Thoracic aorta (tissue), 2 donors: ENCODE measurements at regions not wholly inside any gene's neighbourhood (a gene's known extent, or its start where the extent isn't known, plus 50 kb on each side); places are given as distances from the start of the nearest gene placed in this dataset.
"Not testable (repeated sequence)": the region's sequence is repeated elsewhere in the genome, so short reads cannot be mapped to it uniquely, and the experiment has no call there.

Experiments
- ATAC-seq: fragments of 150-250 bp; one replicate; pipeline ENCODE4 v1.8.0; 2017; ENCODE audit warnings: low read depth; ENCODE audit not compliant: insufficient number of reproducible peaks, low FRiP score
- DNase-seq: peaks from one replicate; pipeline ENCODE4 v3.0.0-alpha.2; 2020; ENCODE audit warnings: low spot score
- H3K27ac ChIP-seq, 2 donors: fragments of 200-600 bp; sonication (generic); 1 replicate in 1 of 2; 2 replicates in 1 of 2; pipeline ENCODE4 v1.5.1; 2016; ENCODE audit warnings: mild to moderate bottlenecking in 2 of 2, moderate library complexity in 2 of 2
- H3K27me3 ChIP-seq: fragments of 200-600 bp; sonication (generic); replicated peaks from 2 replicates; pipeline ENCODE4 v1.6.0; 2016; ENCODE audit warnings: mild to moderate bottlenecking; ENCODE audit not compliant: insufficient read depth
- H3K36me3 ChIP-seq: fragments of 200-600 bp; sonication (generic); one replicate; pipeline ENCODE4 v1.5.1; 2016
- H3K4me1 ChIP-seq, 2 donors: fragments of 200-600 bp; sonication (generic); 1 replicate in 1 of 2; 2 replicates in 1 of 2; pipeline versions ENCODE4 v1.5.1 to v1.6.0; 2016; ENCODE audit warnings: low read depth in 2 of 2, mild to moderate bottlenecking in 1 of 2; ENCODE audit not compliant: control insufficient read depth in 1 of 2
- H3K4me3 ChIP-seq: fragments of 200-600 bp; sonication (generic); 2 replicates; pipeline ENCODE4 v1.5.1; 2016; ENCODE audit warnings: mild to moderate bottlenecking
- H3K9me3 ChIP-seq: fragments of 200-600 bp; sonication (generic); 2 replicates; pipeline ENCODE4 v1.5.1; 2016
- TF ChIP-seq, protein P1 (sequence below): fragments of 200-600 bp; sonication (generic); IDR thresholded peaks from one replicate; pipeline ENCODE4 v1.5.1; 2019; ENCODE audit warnings: antibody characterized with exemption

GRCh38 chrX:23458957-23459356 is 124.3 kb downstream of the PTCHD1 start:
- not testable (repeated sequence) for ATAC-seq, H3K4me3 ChIP-seq, H3K4me1 ChIP-seq, H3K27me3 ChIP-seq, H3K9me3 ChIP-seq, DNase-seq, H3K36me3 ChIP-seq, H3K27ac ChIP-seq

DNA sequence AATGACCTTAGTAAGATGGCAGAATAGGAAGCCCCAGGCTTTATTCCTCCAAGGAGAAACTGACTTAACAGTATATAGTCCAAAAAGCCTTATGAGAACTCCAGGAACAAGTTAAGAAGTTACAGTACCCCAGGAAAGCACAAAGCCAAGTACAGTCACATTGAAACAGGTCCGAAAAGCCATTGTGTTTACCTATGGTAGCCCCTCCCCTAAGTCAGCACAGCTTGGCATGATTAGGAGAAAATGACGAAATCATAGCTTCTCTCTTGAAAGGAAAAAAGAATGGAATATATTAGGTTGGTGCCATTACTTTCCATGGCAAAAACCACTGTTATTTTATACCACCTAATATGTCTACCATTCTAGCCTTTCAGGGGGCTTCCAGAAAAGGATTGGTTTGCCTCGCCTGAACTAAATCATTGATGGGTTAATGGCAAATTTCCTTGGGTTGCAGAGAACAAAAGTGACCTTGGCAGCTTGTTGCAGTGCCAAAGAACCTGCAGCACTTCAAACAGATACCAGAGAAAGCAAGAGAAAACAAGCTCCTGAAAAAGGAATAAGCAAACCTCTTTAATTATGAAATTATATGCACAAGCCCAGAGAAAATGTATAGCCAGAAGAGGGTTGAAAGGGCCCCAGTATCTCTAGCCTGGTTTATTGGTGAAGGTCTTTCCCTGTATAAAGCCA is 130.6 kb downstream of the PTCHD1 start:
- DNase-seq = no peak
- TF ChIP-seq, protein P1, sequence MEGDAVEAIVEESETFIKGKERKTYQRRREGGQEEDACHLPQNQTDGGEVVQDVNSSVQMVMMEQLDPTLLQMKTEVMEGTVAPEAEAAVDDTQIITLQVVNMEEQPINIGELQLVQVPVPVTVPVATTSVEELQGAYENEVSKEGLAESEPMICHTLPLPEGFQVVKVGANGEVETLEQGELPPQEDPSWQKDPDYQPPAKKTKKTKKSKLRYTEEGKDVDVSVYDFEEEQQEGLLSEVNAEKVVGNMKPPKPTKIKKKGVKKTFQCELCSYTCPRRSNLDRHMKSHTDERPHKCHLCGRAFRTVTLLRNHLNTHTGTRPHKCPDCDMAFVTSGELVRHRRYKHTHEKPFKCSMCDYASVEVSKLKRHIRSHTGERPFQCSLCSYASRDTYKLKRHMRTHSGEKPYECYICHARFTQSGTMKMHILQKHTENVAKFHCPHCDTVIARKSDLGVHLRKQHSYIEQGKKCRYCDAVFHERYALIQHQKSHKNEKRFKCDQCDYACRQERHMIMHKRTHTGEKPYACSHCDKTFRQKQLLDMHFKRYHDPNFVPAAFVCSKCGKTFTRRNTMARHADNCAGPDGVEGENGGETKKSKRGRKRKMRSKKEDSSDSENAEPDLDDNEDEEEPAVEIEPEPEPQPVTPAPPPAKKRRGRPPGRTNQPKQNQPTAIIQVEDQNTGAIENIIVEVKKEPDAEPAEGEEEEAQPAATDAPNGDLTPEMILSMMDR = no peak
- H3K36me3 ChIP-seq = no peaks in the 10 kb centered on the region
- no peak for ATAC-seq
- peaks cover 6% of the 10 kb centered on the region for H3K9me3 ChIP-seq
- no peaks in the 10 kb centered on the region for H3K4me1 ChIP-seq
- H3K4me3 ChIP-seq = no peak overlapping the region
- H3K27ac ChIP-seq = no peak overlapping the region
- H3K27me3 ChIP-seq = no peaks in the 10 kb centered on the region

DNA sequence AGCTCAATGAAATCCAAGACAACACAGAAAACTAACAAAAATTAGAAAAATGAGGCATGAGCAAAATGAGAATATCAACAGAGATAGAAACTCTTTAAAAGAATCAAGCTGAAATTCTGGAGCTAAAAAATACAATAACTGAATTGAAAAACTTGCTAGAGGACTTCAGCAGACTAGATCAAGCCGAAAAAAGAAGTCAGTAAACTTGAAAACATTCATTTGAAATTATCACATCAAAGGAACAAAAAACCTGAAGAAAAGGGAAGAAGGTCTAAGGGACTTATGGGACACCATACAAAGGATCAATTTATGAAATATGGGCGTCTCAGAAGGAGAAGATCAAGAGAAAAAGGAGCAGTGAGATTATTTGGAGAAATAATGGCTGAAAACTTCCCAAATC is 131.3 kb downstream of the PTCHD1 start:
- ATAC-seq = no peak
- no peaks in the 10 kb centered on the region for H3K36me3 ChIP-seq
- no peaks in the 10 kb centered on the region for H3K27me3 ChIP-seq

GRCh38 chrX:23478056-23478455 is 143.4 kb downstream of the PTCHD1 start:
- DNase-seq = no peak

More for the DNA sequence above, 131.3 kb downstream of the PTCHD1 start:
- no peak overlapping the region for H3K27ac ChIP-seq
- DNase-seq = no peak
- H3K4me1 ChIP-seq = no peaks in the 10 kb centered on the region
- H3K4me3 ChIP-seq = no peak overlapping the region
- TF ChIP-seq, protein P1 = no peak
- peaks cover 6% of the 10 kb centered on the region for H3K9me3 ChIP-seq

GRCh38 chrX:23478561-23478960 is 143.9 kb downstream of the PTCHD1 start:
- Histone ChIP-seq H3K27ac (no peak overlapping the region), H3K4me3 (no peak overlapping the region), H3K36me3 (no peaks in the 10 kb centered on the region), H3K9me3 (no peaks in the 10 kb centered on the region), H3K4me1 (no peaks in the 10 kb centered on the region), H3K27me3 (no peaks in the 10 kb centered on the region)
- DNase-seq (no peak), ATAC-seq (no peak)
- TF ChIP-seq, protein P1 = no peak

More at GRCh38 chrX:23478056-23478455, 143.4 kb downstream of the PTCHD1 start:
- no peaks in the 10 kb centered on the region for H3K36me3 ChIP-seq
- TF ChIP-seq, protein P1 = no peak
- H3K4me3 ChIP-seq = no peak overlapping the region
- H3K27ac ChIP-seq = no peak overlapping the region
- no peak for ATAC-seq
- no peaks in the 10 kb centered on the region for H3K4me1 ChIP-seq
- H3K9me3 ChIP-seq = no peaks in the 10 kb centered on the region
- no peaks in the 10 kb centered on the region for H3K27me3 ChIP-seq

DNA sequence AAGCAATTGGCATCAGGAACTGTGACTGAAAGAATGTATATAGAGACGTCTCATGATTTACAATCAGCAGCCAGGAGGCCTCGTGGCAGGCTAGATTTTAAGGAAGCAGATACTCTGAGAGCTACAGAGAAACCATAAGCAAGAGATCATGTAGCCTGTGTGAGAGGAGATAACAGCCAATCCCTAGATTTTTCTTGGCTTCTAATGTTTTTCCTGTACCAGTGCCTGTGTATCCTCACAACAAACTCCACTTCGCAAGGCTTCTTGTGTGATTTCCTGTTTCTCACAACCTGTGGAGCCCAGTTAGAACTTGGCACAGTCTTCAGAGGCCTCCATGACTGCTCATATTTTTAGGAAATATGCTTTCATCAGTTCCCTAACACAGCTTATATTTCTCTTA is 147.9 kb downstream of the PTCHD1 start:
- no peak for ATAC-seq
- no peak overlapping the region for H3K27ac ChIP-seq
- no peak overlapping the region for H3K4me3 ChIP-seq
- no peaks in the 10 kb centered on the region for H3K36me3 ChIP-seq
- H3K4me1 ChIP-seq = no peaks in the 10 kb centered on the region
- TF ChIP-seq, protein P1 = no peak
- H3K27me3 ChIP-seq = no peaks in the 10 kb centered on the region
- H3K9me3 ChIP-seq = no peaks in the 10 kb centered on the region
- no peak for DNase-seq
